ENCODE measurements at regions not wholly inside any gene's neighbourhood (a gene's known extent, or its start where the extent isn't known, plus 50 kb on each side); places are given as distances from the start of the nearest gene placed in this dataset.

GRCh38 chr3:24686808-24687207 lies 192.2 kb upstream of the THRB start:
- TF ChIP-seq POLR2AphosphoS5 (IDR thresholded peaks at IDR 0.05; ENCODE audit: low read depth, low read length) = no peak
- TF ChIP-seq CTCF (IDR thresholded peaks at IDR 0.05) = no peak
- TF ChIP-seq SIN3A (IDR thresholded peaks at IDR 0.05; ENCODE audit: borderline replicate concordance, insufficient read depth, low read depth, low read length) = no peak
- no peak for TF ChIP-seq REST (IDR thresholded peaks at IDR 0.05; ENCODE audit: insufficient read depth in 1 of 2, low read depth in 2 of 2, low read length in 1 of 2)
- TF ChIP-seq TCF7L2 (IDR thresholded peaks at IDR 0.05; ENCODE audit: low read depth, low read length) = no peak
